ENCODE measurements at regions not wholly inside any gene's neighbourhood (a gene's known extent, or its start where the extent isn't known, plus 50 kb on each side); places are given as distances from the start of the nearest gene placed in this dataset.

DNA sequence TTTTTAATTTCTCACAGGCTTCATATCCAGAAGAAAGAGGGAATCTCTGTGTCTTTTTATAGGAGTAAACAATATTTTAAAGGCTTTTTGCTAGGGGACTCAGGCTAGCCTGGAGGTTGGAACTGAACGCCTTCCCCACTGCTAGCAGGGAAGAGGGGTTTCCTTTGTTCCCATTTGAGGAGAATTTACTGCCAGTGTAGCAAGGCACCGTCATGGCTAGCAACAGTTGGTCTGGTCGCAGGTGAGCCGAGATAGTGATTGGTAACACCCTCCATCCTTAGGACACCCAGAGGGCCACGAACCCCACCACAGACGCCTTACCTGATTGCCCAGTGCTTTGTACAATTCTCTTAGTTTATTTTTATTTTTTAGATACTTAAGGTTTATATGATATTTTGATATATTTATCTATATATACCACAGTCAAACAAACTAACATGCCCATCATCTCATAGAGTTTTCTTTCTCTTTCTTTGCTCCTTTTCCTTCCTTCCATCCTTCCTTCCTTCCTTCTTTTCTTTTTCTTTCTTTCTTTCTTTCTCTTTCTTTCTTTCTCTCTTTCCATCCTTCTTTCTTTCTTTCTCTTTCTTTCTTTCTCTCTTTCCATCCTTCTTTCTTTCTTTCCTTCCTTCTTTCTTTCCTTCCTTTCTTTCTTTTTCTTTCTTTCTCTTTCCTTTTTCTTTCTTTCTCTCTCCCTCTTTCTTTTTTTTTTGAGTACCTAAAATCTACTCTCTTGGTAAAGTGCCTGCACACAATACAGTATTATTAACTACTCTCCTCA is 219.0 kb upstream of the AKR1E2 start:
- TF ChIP-seq, protein P1, sequence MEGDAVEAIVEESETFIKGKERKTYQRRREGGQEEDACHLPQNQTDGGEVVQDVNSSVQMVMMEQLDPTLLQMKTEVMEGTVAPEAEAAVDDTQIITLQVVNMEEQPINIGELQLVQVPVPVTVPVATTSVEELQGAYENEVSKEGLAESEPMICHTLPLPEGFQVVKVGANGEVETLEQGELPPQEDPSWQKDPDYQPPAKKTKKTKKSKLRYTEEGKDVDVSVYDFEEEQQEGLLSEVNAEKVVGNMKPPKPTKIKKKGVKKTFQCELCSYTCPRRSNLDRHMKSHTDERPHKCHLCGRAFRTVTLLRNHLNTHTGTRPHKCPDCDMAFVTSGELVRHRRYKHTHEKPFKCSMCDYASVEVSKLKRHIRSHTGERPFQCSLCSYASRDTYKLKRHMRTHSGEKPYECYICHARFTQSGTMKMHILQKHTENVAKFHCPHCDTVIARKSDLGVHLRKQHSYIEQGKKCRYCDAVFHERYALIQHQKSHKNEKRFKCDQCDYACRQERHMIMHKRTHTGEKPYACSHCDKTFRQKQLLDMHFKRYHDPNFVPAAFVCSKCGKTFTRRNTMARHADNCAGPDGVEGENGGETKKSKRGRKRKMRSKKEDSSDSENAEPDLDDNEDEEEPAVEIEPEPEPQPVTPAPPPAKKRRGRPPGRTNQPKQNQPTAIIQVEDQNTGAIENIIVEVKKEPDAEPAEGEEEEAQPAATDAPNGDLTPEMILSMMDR (IDR thresholded peaks at IDR 0.05), result no peak
- TF ChIP-seq POLR2A (IDR thresholded peaks at IDR 0.05) (no peak), EP300 (IDR thresholded peaks at IDR 0.05) (no peak)
